A549 (cell line): ENCODE measurements at regions not wholly inside any gene's neighbourhood (a gene's known extent, or its start where the extent isn't known, plus 50 kb on each side); places are given as distances from the start of the nearest gene placed in this dataset.

Source experiments
- ATAC-seq, 2 experiments: fragments of 200-7000 bp in 1 of 2; fragments of >200 bp in 1 of 2; cut with Nextera tagmentation in 1 of 2; cut with Tn5 transposase in 1 of 2; 3 replicates each; pipeline versions ENCODE4 v1.8.0 to v1.9.1; 2018 to 2020; ENCODE audit warnings: mild to moderate bottlenecking in 1 of 2, moderate library complexity in 1 of 2
- CTCF ChIA-PET: fragments of 300-600 bp; sonication (Branson Sonifier 250); formaldehyde crosslinking; extraction: SDS; loops from one replicate; lab custom pipeline; 2021; ENCODE audit warnings: antibody characterized with exemption, inconsistent platforms; lab: Yijun Ruan, JAX
- POLR2A ChIA-PET: fragments of 350-600 bp; formaldehyde crosslinking; extraction: SDS; loops from one replicate; lab custom pipeline; 2021; ENCODE audit warnings: antibody characterized with exemption, inconsistent platforms; lab: Yijun Ruan, JAX
- DNase-seq, 2 experiments: peaks; one replicate each; pipeline versions ENCODE4 v3.0.0 to v3.0.0-alpha.2; 2011 to 2016; ENCODE audit warnings: low read depth in 1 of 2, low spot score in 1 of 2
- FAIRE-seq: peaks from 2 replicates; lab custom pipeline; 2011; peaks lifted over from hg19 to GRCh38; lab: Jason Lieb, UNC
- H3K27ac ChIP-seq, 2 experiments: fragments of >200 bp; sonication (Bioruptor Twin); formaldehyde crosslinking; 3 replicates each; pipeline ENCODE4 v1.5.1; 2016 to 2017
- H3K4me1 ChIP-seq: fragments of >200 bp; sonication (Bioruptor Twin); formaldehyde crosslinking; 3 replicates; pipeline ENCODE4 v1.6.1; 2016
- H3K4me2 ChIP-seq: fragments of >200 bp; sonication (Bioruptor Twin); formaldehyde crosslinking; 3 replicates; pipeline ENCODE4 v1.6.1; 2016
- H3K4me3 ChIP-seq: fragments of >200 bp; sonication (Bioruptor Twin); formaldehyde crosslinking; 3 replicates; pipeline ENCODE4 v1.5.1; 2016
- H3K9me3 ChIP-seq: fragments of >200 bp; sonication (Bioruptor Twin); formaldehyde crosslinking; 3 replicates; pipeline ENCODE4 v1.6.1; 2016
- CBX8 ChIP-seq: fragments of 200-600 bp; sonication (generic); IDR thresholded peaks from 2 replicates; pipeline ENCODE4 v1.6.1; 2016
- CEBPB ChIP-seq, 2 experiments: fragments of >200 bp in 1 of 2; sonication (Bioruptor Twin) in 1 of 2; formaldehyde crosslinking in 1 of 2; IDR thresholded peaks; 2 replicates each; pipeline ENCODE4 v1.6.1; 2012 to 2016
- EHF ChIP-seq: fragments of 250-450 bp; sonication (Bioruptor Pico); IDR thresholded peaks from 2 replicates; pipeline ENCODE4 v1.5.0; 2020; ENCODE audit warnings: mild to moderate bottlenecking
- ELK1 ChIP-seq: fragments of 150-350 bp; IDR thresholded peaks from 2 replicates; pipeline ENCODE4 v1.6.1; 2014; ENCODE audit warnings: low read depth, mild to moderate bottlenecking, low read length
- EP300 ChIP-seq, 2 experiments: fragments of >200 bp; sonication (Bioruptor Twin); formaldehyde crosslinking; IDR thresholded peaks; 2 replicates in 1 of 2; 3 replicates in 1 of 2; pipeline ENCODE4 v1.6.1; 2016 to 2017
- FOSB ChIP-seq: fragments of 250-450 bp; sonication (Bioruptor Pico); IDR thresholded peaks from 2 replicates; pipeline ENCODE4 v1.5.0; 2020; ENCODE audit warnings: mild to moderate bottlenecking, moderate library complexity
- FOSL2 ChIP-seq, 2 experiments: fragments of 450-650 bp in 1 of 2; fragments of >200 bp in 1 of 2; sonication (Bioruptor Twin) in 1 of 2; formaldehyde crosslinking; IDR thresholded peaks; 2 replicates each; pipeline versions ENCODE4 v1.5.0 to v1.6.1; 2016 to 2020; ENCODE audit warnings: mild to moderate bottlenecking in 1 of 2, moderate library complexity in 1 of 2
- FOXS1 ChIP-seq: fragments of 250-450 bp; sonication (Bioruptor Pico); IDR thresholded peaks from 2 replicates; pipeline ENCODE4 v1.5.0; 2020; ENCODE audit warnings: mild to moderate bottlenecking, moderate library complexity
- HOXB5 ChIP-seq: fragments of 250-450 bp; sonication (Bioruptor Pico); IDR thresholded peaks from 2 replicates; pipeline ENCODE4 v1.5.0; 2020; ENCODE audit warnings: mild to moderate bottlenecking, moderate library complexity
- JUNB ChIP-seq: fragments of >200 bp; sonication (Bioruptor Twin); formaldehyde crosslinking; IDR thresholded peaks from 2 replicates; pipeline ENCODE4 v1.6.1; 2016
- KDM1A ChIP-seq: fragments of 200-600 bp; sonication (generic); IDR thresholded peaks from 2 replicates; pipeline ENCODE4 v1.6.1; 2016; ENCODE audit warnings: low read depth, mild to moderate bottlenecking
- MYC ChIP-seq: IDR thresholded peaks from 2 replicates; pipeline ENCODE4 v1.6.1; 2012; ENCODE audit warnings: mild to moderate bottlenecking, inconsistent platforms, low read length, improper control_type of control experiment, borderline replicate concordance
- NR3C1 ChIP-seq: fragments of >200 bp; sonication (Bioruptor Twin); formaldehyde crosslinking; IDR thresholded peaks from 3 replicates; pipeline ENCODE4 v1.6.1; 2017
- PHF8 ChIP-seq: fragments of 200-600 bp; sonication (generic); IDR thresholded peaks from 2 replicates; pipeline ENCODE4 v1.6.1; 2016; ENCODE audit warnings: low read depth, mild to moderate bottlenecking, antibody characterized with exemption, moderate library complexity, borderline replicate concordance
- POLR2AphosphoS2 ChIP-seq: conservative IDR thresholded peaks from 2 replicates; pipeline ENCODE4 v1.6.1; 2012; ENCODE audit warnings: low read length, improper control_type of control experiment, inconsistent platforms
- RARB ChIP-seq: fragments of 250-450 bp; sonication (Bioruptor Pico); IDR thresholded peaks from 2 replicates; pipeline ENCODE4 v1.8.0; 2021; ENCODE audit warnings: mild to moderate bottlenecking, moderate library complexity
- RNF2 ChIP-seq: fragments of 200-600 bp; sonication (generic); IDR thresholded peaks from 2 replicates; pipeline ENCODE4 v1.6.1; 2016; ENCODE audit warnings: low read depth, mild to moderate bottlenecking, antibody characterized with exemption, moderate library complexity, borderline replicate concordance
- SMC3 ChIP-seq: fragments of >200 bp; sonication (Bioruptor Twin); formaldehyde crosslinking; IDR thresholded peaks from 3 replicates; pipeline ENCODE4 v1.6.1; 2018; ENCODE audit warnings: inconsistent platforms
- ZC3H11A ChIP-seq: fragments of 450-650 bp; IDR thresholded peaks from 2 replicates; pipeline ENCODE4 v1.6.1; 2014; ENCODE audit warnings: antibody characterized with exemption, mild to moderate bottlenecking
- ZNF302 ChIP-seq: fragments of 250-450 bp; sonication (Bioruptor Pico); IDR thresholded peaks from 2 replicates; pipeline ENCODE4 v1.9.0; 2021; ENCODE audit warnings: inconsistent platforms, mild to moderate bottlenecking, moderate library complexity
- WGBS: methylation state at CpG from one replicate; pipeline ENCODE4 v1.1.6; 2017; ENCODE audit errors: missing lambda C conversion rate; 5-methylcytosine and 5-hydroxymethylcytosine counted together
- TF ChIP-seq, protein P1 (sequence below): fragments of 200-600 bp; sonication (generic); IDR thresholded peaks from 2 replicates; pipeline ENCODE4 v1.6.1; 2016; ENCODE audit warnings: antibody characterized with exemption, mild to moderate bottlenecking, moderate library complexity
- TF ChIP-seq, protein P2 (sequence below): fragments of >200 bp; sonication (Bioruptor Twin); formaldehyde crosslinking; IDR thresholded peaks from 3 replicates; pipeline ENCODE4 v1.6.1; 2016
- TF ChIP-seq, protein P3 (sequence below): fragments of 450-650 bp; IDR thresholded peaks from 2 replicates; pipeline ENCODE4 v1.6.1; 2014; ENCODE audit warnings: antibody characterized with exemption
- TF ChIP-seq, protein P4 (sequence below): IDR thresholded peaks from 2 replicates; pipeline ENCODE4 v1.6.1; 2012

DNA sequence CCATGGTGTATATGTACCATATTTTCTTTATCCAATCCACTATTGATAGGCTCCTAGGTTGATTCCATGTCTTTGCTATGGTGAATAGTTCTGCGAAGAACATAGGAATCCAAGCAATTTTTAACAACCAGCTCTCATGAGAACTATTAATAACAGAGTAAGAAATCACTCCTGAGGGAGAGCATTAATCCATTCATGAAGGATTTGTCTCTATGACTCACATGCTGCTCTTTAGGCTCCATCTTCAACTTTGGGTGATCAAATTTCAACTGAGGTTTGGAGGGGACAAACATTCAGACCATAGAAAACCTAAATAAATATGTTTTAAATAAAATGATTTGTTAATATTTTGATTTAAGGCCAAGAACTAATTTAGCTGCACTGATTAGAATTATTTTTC, 147.4 kb downstream of the NSUN3 start:
- DNase-seq = no peak
- WGBS = 14% methylated on average over 1 of the region's 1 CpG
- no peak for FAIRE-seq
- POLR2A ChIA-PET = no interaction called here
- H3K27ac ChIP-seq = no peak overlapping the region
- no peak overlapping the region for H3K4me2 ChIP-seq
- H3K4me3 ChIP-seq = no peak overlapping the region
- TF ChIP-seq, protein P1, sequence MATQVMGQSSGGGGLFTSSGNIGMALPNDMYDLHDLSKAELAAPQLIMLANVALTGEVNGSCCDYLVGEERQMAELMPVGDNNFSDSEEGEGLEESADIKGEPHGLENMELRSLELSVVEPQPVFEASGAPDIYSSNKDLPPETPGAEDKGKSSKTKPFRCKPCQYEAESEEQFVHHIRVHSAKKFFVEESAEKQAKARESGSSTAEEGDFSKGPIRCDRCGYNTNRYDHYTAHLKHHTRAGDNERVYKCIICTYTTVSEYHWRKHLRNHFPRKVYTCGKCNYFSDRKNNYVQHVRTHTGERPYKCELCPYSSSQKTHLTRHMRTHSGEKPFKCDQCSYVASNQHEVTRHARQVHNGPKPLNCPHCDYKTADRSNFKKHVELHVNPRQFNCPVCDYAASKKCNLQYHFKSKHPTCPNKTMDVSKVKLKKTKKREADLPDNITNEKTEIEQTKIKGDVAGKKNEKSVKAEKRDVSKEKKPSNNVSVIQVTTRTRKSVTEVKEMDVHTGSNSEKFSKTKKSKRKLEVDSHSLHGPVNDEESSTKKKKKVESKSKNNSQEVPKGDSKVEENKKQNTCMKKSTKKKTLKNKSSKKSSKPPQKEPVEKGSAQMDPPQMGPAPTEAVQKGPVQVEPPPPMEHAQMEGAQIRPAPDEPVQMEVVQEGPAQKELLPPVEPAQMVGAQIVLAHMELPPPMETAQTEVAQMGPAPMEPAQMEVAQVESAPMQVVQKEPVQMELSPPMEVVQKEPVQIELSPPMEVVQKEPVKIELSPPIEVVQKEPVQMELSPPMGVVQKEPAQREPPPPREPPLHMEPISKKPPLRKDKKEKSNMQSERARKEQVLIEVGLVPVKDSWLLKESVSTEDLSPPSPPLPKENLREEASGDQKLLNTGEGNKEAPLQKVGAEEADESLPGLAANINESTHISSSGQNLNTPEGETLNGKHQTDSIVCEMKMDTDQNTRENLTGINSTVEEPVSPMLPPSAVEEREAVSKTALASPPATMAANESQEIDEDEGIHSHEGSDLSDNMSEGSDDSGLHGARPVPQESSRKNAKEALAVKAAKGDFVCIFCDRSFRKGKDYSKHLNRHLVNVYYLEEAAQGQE = no peak
- TF ChIP-seq SMC3 = no peak
- no peak for TF ChIP-seq NR3C1
- TF ChIP-seq HOXB5 = no peak
- no peak for TF ChIP-seq CEBPB (IDR thresholded peaks at IDR 0.05)
- no peak for TF ChIP-seq ZNF302 (CRISPR knock-in tag)
- TF ChIP-seq ZC3H11A = no peak
- TF ChIP-seq, protein P2, sequence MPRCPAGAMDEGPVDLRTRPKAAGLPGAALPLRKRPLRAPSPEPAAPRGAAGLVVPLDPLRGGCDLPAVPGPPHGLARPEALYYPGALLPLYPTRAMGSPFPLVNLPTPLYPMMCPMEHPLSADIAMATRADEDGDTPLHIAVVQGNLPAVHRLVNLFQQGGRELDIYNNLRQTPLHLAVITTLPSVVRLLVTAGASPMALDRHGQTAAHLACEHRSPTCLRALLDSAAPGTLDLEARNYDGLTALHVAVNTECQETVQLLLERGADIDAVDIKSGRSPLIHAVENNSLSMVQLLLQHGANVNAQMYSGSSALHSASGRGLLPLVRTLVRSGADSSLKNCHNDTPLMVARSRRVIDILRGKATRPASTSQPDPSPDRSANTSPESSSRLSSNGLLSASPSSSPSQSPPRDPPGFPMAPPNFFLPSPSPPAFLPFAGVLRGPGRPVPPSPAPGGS = no peak
- TF ChIP-seq, all 56 proteins: peak for 0
- H3K9me3 ChIP-seq = no peaks in the 10 kb centered on the region
- CTCF ChIA-PET = interaction anchor here (0.9 kb wide), 1 partner anchor 10 kb away, joined by 3 read pairs; no protein-coding TSS in a partner anchor
- H3K4me1 ChIP-seq = no peaks in the 10 kb centered on the region
- ATAC-seq = no peak

GRCh38 chr3:94217406-94217805, 154.5 kb downstream of the NSUN3 start:
- no peaks in the 10 kb centered on the region for H3K9me3 ChIP-seq
- POLR2A ChIA-PET = no interaction called here
- H3K4me1 ChIP-seq = no peaks in the 10 kb centered on the region
- DNase-seq (no peak), FAIRE-seq (no peak), ATAC-seq (no peak)
- 49% methylated on average over 4 of the region's 4 CpGs for WGBS
- CTCF ChIA-PET = no interaction called here
- H3K4me2 ChIP-seq = no peak overlapping the region
- no peak overlapping the region for H3K4me3 ChIP-seq
- H3K27ac ChIP-seq = no peak overlapping the region
- TF ChIP-seq EHF (no peak), JUNB (no peak), POLR2AphosphoS2 (no peak), KDM1A (no peak), FOSL2 (IDR thresholded peaks at IDR 0.05) (no peak), FOSL2 (CRISPR knock-in tag; IDR thresholded peaks at IDR 0.05) (no peak), RNF2 (no peak), CBX8 (no peak), ZC3H11A (no peak), PHF8 (no peak), FOXS1 (CRISPR knock-in tag) (no peak), RARB (CRISPR knock-in tag) (no peak), EP300 (IDR thresholded peaks at IDR 0.05) (no peak), FOSB (CRISPR knock-in tag) (no peak), ELK1 (no peak), CEBPB (IDR thresholded peaks at IDR 0.05) (no peak), MYC (no peak)
- TF ChIP-seq, protein P3, sequence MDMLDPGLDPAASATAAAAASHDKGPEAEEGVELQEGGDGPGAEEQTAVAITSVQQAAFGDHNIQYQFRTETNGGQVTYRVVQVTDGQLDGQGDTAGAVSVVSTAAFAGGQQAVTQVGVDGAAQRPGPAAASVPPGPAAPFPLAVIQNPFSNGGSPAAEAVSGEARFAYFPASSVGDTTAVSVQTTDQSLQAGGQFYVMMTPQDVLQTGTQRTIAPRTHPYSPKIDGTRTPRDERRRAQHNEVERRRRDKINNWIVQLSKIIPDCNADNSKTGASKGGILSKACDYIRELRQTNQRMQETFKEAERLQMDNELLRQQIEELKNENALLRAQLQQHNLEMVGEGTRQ = no peak
- TF ChIP-seq, protein P4, sequence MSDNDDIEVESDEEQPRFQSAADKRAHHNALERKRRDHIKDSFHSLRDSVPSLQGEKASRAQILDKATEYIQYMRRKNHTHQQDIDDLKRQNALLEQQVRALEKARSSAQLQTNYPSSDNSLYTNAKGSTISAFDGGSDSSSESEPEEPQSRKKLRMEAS = no peak
- TF ChIP-seq, protein P1 = no peak
